H9 (cell line): ENCODE measurements at regions not wholly inside any gene's neighbourhood (a gene's known extent, or its start where the extent isn't known, plus 50 kb on each side); places are given as distances from the start of the nearest gene placed in this dataset.

Source experiments
- DNase-seq: peaks from one replicate; pipeline ENCODE4 v3.0.0-alpha.2; 2017
- H2AFZ ChIP-seq: one replicate; pipeline ENCODE4 v1.6.1; 2013; ENCODE audit warnings: mild to moderate bottlenecking, low read length, control low read depth, moderate library complexity
- H2AK5ac ChIP-seq: 2 replicates; pipeline ENCODE4 v1.6.1; 2013; ENCODE audit warnings: low read length, control low read depth, mixed read lengths; ENCODE audit not compliant: insufficient read length
- H2BK120ac ChIP-seq: one replicate; pipeline ENCODE4 v1.6.1; 2013; ENCODE audit warnings: low read depth, mild to moderate bottlenecking, low read length, control low read depth, inconsistent platforms; ENCODE audit not compliant: poor library complexity, severe bottlenecking
- H2BK12ac ChIP-seq: 2 replicates; pipeline ENCODE4 v1.6.1; 2013; ENCODE audit warnings: low read length, control low read depth, mixed read lengths, low read depth; ENCODE audit not compliant: insufficient read length
- H2BK15ac ChIP-seq: 2 replicates; pipeline ENCODE4 v1.6.1; 2013; ENCODE audit warnings: low read depth, low read length, control low read depth
- H2BK20ac ChIP-seq: one replicate; pipeline ENCODE4 v1.6.1; 2013; ENCODE audit warnings: low read depth, mild to moderate bottlenecking, low read length, control low read depth, inconsistent platforms; ENCODE audit not compliant: poor library complexity, severe bottlenecking
- H2BK5ac ChIP-seq: 2 replicates; pipeline ENCODE4 v1.6.1; 2013; ENCODE audit warnings: low read length, control low read depth, mixed read lengths; ENCODE audit not compliant: insufficient read length
- H3K14ac ChIP-seq: 2 replicates; pipeline ENCODE4 v1.6.1; 2013; ENCODE audit warnings: low read length, control low read depth; ENCODE audit not compliant: insufficient read depth
- H3K18ac ChIP-seq: 2 replicates; pipeline ENCODE4 v1.6.1; 2013; ENCODE audit warnings: low read depth, mild to moderate bottlenecking, mixed read lengths, low read length, control low read depth; ENCODE audit not compliant: insufficient read length
- H3K23ac ChIP-seq: 2 replicates; pipeline ENCODE4 v1.6.1; 2013; ENCODE audit warnings: low read length, control low read depth, mixed read lengths, low read depth; ENCODE audit not compliant: insufficient read length
- H3K23me2 ChIP-seq: 2 replicates; pipeline ENCODE4 v1.6.1; 2013; ENCODE audit warnings: low read depth, mild to moderate bottlenecking, mixed read lengths, low read length, control low read depth; ENCODE audit not compliant: insufficient read length, poor library complexity, severe bottlenecking
- H3K27ac ChIP-seq: 2 replicates; pipeline ENCODE4 v1.5.1; 2013; ENCODE audit warnings: low read length, control low read depth, mixed read lengths, low read depth; ENCODE audit not compliant: insufficient read length
- H3K27me3 ChIP-seq: 2 replicates; pipeline ENCODE4 v1.6.1; 2013; ENCODE audit warnings: low read length, control low read depth, inconsistent platforms; ENCODE audit not compliant: insufficient read depth
- H3K4ac ChIP-seq: 2 replicates; pipeline ENCODE4 v1.6.1; 2013; ENCODE audit warnings: low read depth, mild to moderate bottlenecking, control low read depth, inconsistent platforms, low read length, moderate library complexity
- H3K4me1 ChIP-seq: 2 replicates; pipeline ENCODE4 v1.6.1; 2013; ENCODE audit warnings: low read length, control low read depth, inconsistent platforms; ENCODE audit not compliant: insufficient read depth
- H3K4me2 ChIP-seq: 2 replicates; pipeline ENCODE4 v1.6.1; 2013; ENCODE audit warnings: low read length, control low read depth, mixed read lengths; ENCODE audit not compliant: insufficient read length, insufficient read depth
- H3K56ac ChIP-seq: 2 replicates; pipeline ENCODE4 v1.6.1; 2013; ENCODE audit warnings: low read depth, mild to moderate bottlenecking, mixed read lengths, low read length, control low read depth; ENCODE audit not compliant: insufficient read length
- H3K79me1 ChIP-seq: 2 replicates; pipeline ENCODE4 v1.6.1; 2013; ENCODE audit warnings: low read depth, mild to moderate bottlenecking, moderate library complexity, low read length, control low read depth, inconsistent platforms; ENCODE audit not compliant: insufficient read depth, poor library complexity, severe bottlenecking
- H3K79me2 ChIP-seq: 2 replicates; pipeline ENCODE4 v1.6.1; 2013; ENCODE audit warnings: low read length, control low read depth, inconsistent platforms; ENCODE audit not compliant: insufficient read depth
- H3K9ac ChIP-seq: 2 replicates; pipeline ENCODE4 v1.6.1; 2013; ENCODE audit warnings: low read length, control low read depth, mixed read lengths; ENCODE audit not compliant: insufficient read length; ENCODE audit errors: extremely low read depth
- H3K9me3 ChIP-seq: one replicate; pipeline ENCODE4 v1.6.1; 2013; ENCODE audit warnings: low read depth, low read length, inconsistent platforms; ENCODE audit not compliant: control insufficient read depth
- H3T11ph ChIP-seq: one replicate; pipeline ENCODE4 v1.6.1; 2013; ENCODE audit warnings: mild to moderate bottlenecking, low read length, control low read depth, inconsistent platforms
- H4K20me1 ChIP-seq: one replicate; pipeline ENCODE4 v1.6.1; 2013; ENCODE audit not compliant: control insufficient read depth, insufficient read length, insufficient read depth
- H4K5ac ChIP-seq: 2 replicates; pipeline ENCODE4 v1.6.1; 2013; ENCODE audit warnings: low read depth, mild to moderate bottlenecking, mixed read lengths, low read length, control low read depth; ENCODE audit not compliant: insufficient read length
- H4K8ac ChIP-seq: replicated peaks from 2 replicates; pipeline ENCODE4 v1.6.1; 2013; ENCODE audit warnings: low read length, control low read depth, mixed read lengths, low read depth; ENCODE audit not compliant: insufficient read length
- H4K91ac ChIP-seq: 2 replicates; pipeline ENCODE4 v1.6.1; 2013; ENCODE audit warnings: low read depth, mild to moderate bottlenecking, moderate library complexity, mixed read lengths, low read length, control low read depth; ENCODE audit not compliant: insufficient read length
- H3K27ac Mint-ChIP-seq, 3 experiments: 2 replicates in 2 of 3; 3 replicates in 1 of 3; pipeline ENCODE4 v1.8.0; 2020 to 2021; ENCODE audit warnings: mixed read lengths in 3 of 3, mild to moderate bottlenecking in 1 of 3, moderate library complexity in 1 of 3
- H3K27me3 Mint-ChIP-seq: 2 replicates; pipeline ENCODE4 v1.8.0; 2021; ENCODE audit warnings: low read depth, mild to moderate bottlenecking, moderate library complexity, mixed read lengths
- H3K36me3 Mint-ChIP-seq, 3 experiments: 2 replicates in 2 of 3; 3 replicates in 1 of 3; pipeline ENCODE4 v1.8.0; 2020 to 2021; ENCODE audit warnings: low read depth in 3 of 3, mixed read lengths in 3 of 3; ENCODE audit not compliant: insufficient read depth in 1 of 3
- H3K4me1 Mint-ChIP-seq, 2 experiments: 2 replicates each; pipeline ENCODE4 v1.8.0; 2020; ENCODE audit warnings: mixed read lengths in 2 of 2
- H3K4me3 Mint-ChIP-seq, 2 experiments: 2 replicates in 1 of 2; 3 replicates in 1 of 2; pipeline ENCODE4 v1.8.0; 2020 to 2021; ENCODE audit warnings: mild to moderate bottlenecking in 2 of 2, mixed read lengths in 2 of 2, moderate library complexity in 1 of 2
- H3K9me3 Mint-ChIP-seq, 2 experiments: 2 replicates in 1 of 2; 3 replicates in 1 of 2; pipeline ENCODE4 v1.8.0; 2020; ENCODE audit warnings: mild to moderate bottlenecking in 2 of 2, mixed read lengths in 2 of 2, moderate library complexity in 1 of 2
- CTCF ChIP-seq: fragments of 200-600 bp; sonication (generic); conservative IDR thresholded peaks from 3 replicates; pipeline ENCODE4 v1.8.0; 2021; ENCODE audit warnings: antibody characterized with exemption, mild to moderate bottlenecking
- WGBS: extraction: QIAGEN DNeasy Blood & Tissue Kit; methylation state at CpG from one replicate; pipeline ENCODE4 v1.1.7; 2013; ENCODE audit warnings: missing lambda C conversion rate, low lambda C conversion rate, mixed read lengths; ENCODE audit not compliant: insufficient read length; ENCODE audit errors: extremely low coverage; 5-methylcytosine and 5-hydroxymethylcytosine counted together

GRCh38 chr6:147674099-147674498 lies 165.6 kb downstream of the SAMD5 start:
- Histone ChIP-seq H3K27ac (no peak overlapping the region), H3K79me1 (no peaks in the 10 kb centered on the region), H3K27me3 (no peaks in the 10 kb centered on the region), H4K91ac (no peak overlapping the region), H2BK15ac (no peak overlapping the region), H2BK120ac (no peak overlapping the region), H4K20me1 (no peaks in the 10 kb centered on the region), H2AK5ac (no peak overlapping the region), H4K8ac (no peak overlapping the region), H3K4me2 (no peak overlapping the region), H3K4me1 (peaks cover 4% of the 10 kb centered on the region; the same call in 1 of the 2 replicates), H3K9me3 (no peaks in the 10 kb centered on the region), H2AFZ (no peak overlapping the region), H2BK5ac (no peak overlapping the region), H2BK12ac (no peak overlapping the region), H3K79me2 (no peaks in the 10 kb centered on the region), H2BK20ac (no peak overlapping the region), H3K4ac (no peak overlapping the region), H3K56ac (no peak overlapping the region), H3K23ac (no peak overlapping the region), H3K14ac (no peak overlapping the region), H3K9ac (no peak overlapping the region), H4K5ac (no peak overlapping the region), H3K18ac (no peak overlapping the region), H3T11ph (no peak overlapping the region), H3K23me2 (no peaks in the 10 kb centered on the region)
- Mint-ChIP-seq H3K27me3 (no peaks in the 10 kb centered on the region), H3K4me3 (no peak overlapping the region), H3K36me3 (peaks cover 5 to 15% (median 5%) of the 10 kb centered on the region in 3 experiments; a peak in 6 of 7 replicates), H3K27ac (no peak overlapping the region; a peak in 1 of 7 replicates), H3K9me3 (peaks cover 7 to 16% of the 10 kb centered on the region in 2 experiments), H3K4me1 (peaks cover 26 to 38% of the 10 kb centered on the region in 2 experiments)
- no peak for DNase-seq
- no peak for TF ChIP-seq CTCF
- WGBS: no CpG with 5 or more reads among the region's 4 CpGs
